LNCAP (cell line): ENCODE measurements at regions not wholly inside any gene's neighbourhood (a gene's known extent, or its start where the extent isn't known, plus 50 kb on each side); places are given as distances from the start of the nearest gene placed in this dataset.

ENCODE experiments used
- CTCF ChIP-seq: fragments of 450-650 bp; IDR thresholded peaks from 2 replicates; pipeline ENCODE4 v1.5.1; 2017; ENCODE audit warnings: mild to moderate bottlenecking

GRCh38 chr10:1858547-1858946, 121.2 kb upstream of the ADARB2 start:
- TF ChIP-seq CTCF = no peak

- no peak for TF ChIP-seq CTCF
Observed at GRCh38 chr10:1858048-1858447, 120.7 kb upstream of the ADARB2 start.

- no peak for TF ChIP-seq CTCF
Observed at GRCh38 chr10:1855911-1856310, 118.6 kb upstream of the ADARB2 start.

- TF ChIP-seq CTCF = no peak
Observed at GRCh38 chr10:1854271-1854670, 116.9 kb upstream of the ADARB2 start.

- no peak for TF ChIP-seq CTCF
Observed at GRCh38 chr10:1853801-1854200, 116.5 kb upstream of the ADARB2 start.

GRCh38 chr10:1852841-1853240, 115.5 kb upstream of the ADARB2 start:
- TF ChIP-seq CTCF = no peak

- no peak for TF ChIP-seq CTCF
Observed at GRCh38 chr10:1851762-1852161, 114.4 kb upstream of the ADARB2 start.

- TF ChIP-seq CTCF = no peak
Observed at GRCh38 chr10:1850971-1851527, 113.7 kb upstream of the ADARB2 start.
